ENCODE measurements at regions not wholly inside any gene's neighbourhood (a gene's known extent, or its start where the extent isn't known, plus 50 kb on each side); places are given as distances from the start of the nearest gene placed in this dataset.
"Not testable (repeated sequence)": the region's sequence is repeated elsewhere in the genome, so short reads cannot be mapped to it uniquely, and the experiment has no call there.

DNA sequence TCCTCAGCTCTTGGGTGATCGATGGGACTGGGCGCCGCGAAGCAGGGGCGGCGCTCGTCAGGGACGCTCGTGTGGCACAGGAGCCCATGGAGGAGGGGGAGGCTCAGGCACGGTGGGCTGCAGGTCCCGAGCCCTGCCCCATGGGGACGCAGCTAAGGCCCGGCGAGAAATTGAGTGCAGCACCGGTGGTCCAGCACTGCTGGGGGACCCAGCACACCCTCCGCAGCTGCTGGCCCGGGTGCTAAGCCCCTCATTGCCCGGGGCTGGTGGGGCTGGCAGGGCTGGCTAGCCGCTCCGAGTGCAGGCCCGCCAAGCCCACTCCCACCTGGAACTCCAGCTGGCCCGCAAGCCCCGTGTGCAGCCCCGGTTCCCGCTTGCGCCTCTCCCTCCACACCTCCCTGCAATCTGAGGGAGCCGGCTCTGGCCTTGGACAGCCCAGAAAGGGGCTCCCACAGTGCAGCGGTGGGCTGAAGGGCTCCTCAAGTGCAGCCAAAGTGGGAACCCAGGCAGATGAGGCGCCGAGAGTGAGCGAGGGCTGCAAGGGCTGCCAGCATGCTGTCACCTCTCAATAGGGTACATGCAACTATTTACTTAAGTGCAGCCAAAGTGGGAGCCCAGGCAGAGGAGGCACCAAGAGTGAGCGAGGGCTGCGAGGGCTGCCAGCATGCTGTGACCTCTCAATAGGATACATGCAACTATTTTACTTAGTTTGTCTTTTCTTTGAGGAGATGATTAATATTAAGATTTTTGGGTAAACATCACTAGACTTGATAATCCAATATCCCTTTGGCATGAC is 619.8 kb upstream of the IGFBP7 start:
- H3K9me3 ChIP-seq (ENCODE audit: control insufficient read depth, insufficient read depth, low read depth, low read length); H3K4me1 ChIP-seq (ENCODE audit: control insufficient read depth, insufficient read depth, low read length); CTCF ChIA-PET; POLR2A ChIA-PET; H3K27ac ChIP-seq (ENCODE audit: extremely low read depth, low read depth, low read length); H3K36me3 ChIP-seq (ENCODE audit: control insufficient read depth in 2 of 2, insufficient read depth in 1 of 2, low read length in 2 of 2); H3K4me3 ChIP-seq (ENCODE audit: low read depth, low read length): not testable (repeated sequence)

GRCh38 chr4:57726154-57726553 is 616.0 kb upstream of the IGFBP7 start:
- Histone ChIP-seq H3K4me3 (ENCODE audit: low read depth, low read length) (no peak overlapping the region), H3K27ac (ENCODE audit: extremely low read depth, low read depth, low read length) (no peak overlapping the region), H3K4me1 (ENCODE audit: control insufficient read depth, insufficient read depth, low read length) (no peaks in the 10 kb centered on the region), H3K9me3 (ENCODE audit: control insufficient read depth, insufficient read depth, low read depth, low read length) (no peaks in the 10 kb centered on the region), H3K36me3 (ENCODE audit: control insufficient read depth in 2 of 2, insufficient read depth in 1 of 2, low read length in 2 of 2) (no peaks in the 10 kb centered on the region)
- ChIA-PET CTCF (no interaction called here), POLR2A (no interaction called here)
- TF ChIP-seq ZNF148 (tag by site-specific recombination; IDR thresholded peaks at IDR 0.05; ENCODE audit: borderline replicate concordance) = no peak
- no peak for TF ChIP-seq SCRT1 (tag by site-specific recombination; IDR thresholded peaks at IDR 0.05; ENCODE audit: borderline replicate concordance)
- TF ChIP-seq ZBTB1 (tag by site-specific recombination; IDR thresholded peaks at IDR 0.05) = no peak
- no peak for TF ChIP-seq KLF9 (tag by site-specific recombination; IDR thresholded peaks at IDR 0.05; ENCODE audit: low read depth)
- TF ChIP-seq ZNF610 (tag by site-specific recombination; IDR thresholded peaks at IDR 0.05; ENCODE audit: borderline replicate concordance) = no peak
- no peak for TF ChIP-seq CTCF (tag by site-specific recombination; IDR thresholded peaks at IDR 0.05)
- TF ChIP-seq ZNF280D (tag by site-specific recombination; IDR thresholded peaks at IDR 0.05) = no peak
- no peak for TF ChIP-seq HIC1 (tag by site-specific recombination; IDR thresholded peaks at IDR 0.05)

DNA sequence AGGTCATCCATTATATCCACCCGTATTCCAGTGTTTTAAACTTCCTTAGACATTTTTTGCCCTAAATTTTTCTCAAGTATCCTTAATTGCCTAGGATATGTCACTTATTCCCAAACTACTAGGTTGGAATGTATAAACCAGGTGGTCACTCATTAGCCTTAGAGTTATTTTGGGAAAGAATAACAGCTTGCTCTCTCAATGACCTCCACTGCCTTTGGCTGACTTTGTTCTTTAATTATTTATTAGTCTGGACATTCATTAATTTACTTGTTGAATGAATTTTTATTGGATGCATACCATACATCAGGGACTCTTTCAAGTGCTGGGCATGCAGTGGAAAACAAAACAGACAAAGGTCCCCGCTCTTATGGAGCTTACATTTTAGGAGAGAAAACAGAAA is 609.3 kb upstream of the IGFBP7 start:
- Histone ChIP-seq H3K9me3 (ENCODE audit: control insufficient read depth, insufficient read depth, low read depth, low read length) (no peaks in the 10 kb centered on the region), H3K4me3 (ENCODE audit: low read depth, low read length) (no peak overlapping the region), H3K27ac (ENCODE audit: extremely low read depth, low read depth, low read length) (no peak overlapping the region), H3K4me1 (ENCODE audit: control insufficient read depth, insufficient read depth, low read length) (no peaks in the 10 kb centered on the region), H3K36me3 (ENCODE audit: control insufficient read depth in 2 of 2, insufficient read depth in 1 of 2, low read length in 2 of 2) (no peaks in the 10 kb centered on the region)
- POLR2A ChIA-PET = no interaction called here
- CTCF ChIA-PET = no interaction called here
- no peak for TF ChIP-seq ZNF555 (tag by site-specific recombination; conservative IDR thresholded peaks at IDR 0.05)
- TF ChIP-seq OSR2 (tag by site-specific recombination; IDR thresholded peaks at IDR 0.05) = no peak
- no peak for TF ChIP-seq INSM2 (tag by site-specific recombination; IDR thresholded peaks at IDR 0.05)
- no peak for TF ChIP-seq ZNF654 (tag by site-specific recombination; IDR thresholded peaks at IDR 0.05; ENCODE audit: low read depth)
- TF ChIP-seq ZNF660 (tag by site-specific recombination; IDR thresholded peaks at IDR 0.05) = no peak
- no peak for TF ChIP-seq ZNF112 (tag by site-specific recombination; IDR thresholded peaks at IDR 0.05)

- H3K9me3 ChIP-seq (ENCODE audit: control insufficient read depth, insufficient read depth, low read depth, low read length); CTCF ChIA-PET; POLR2A ChIA-PET: not testable (repeated sequence)
Measured at GRCh38 chr4:57714313-57714712, 604.1 kb upstream of the IGFBP7 start.

More at GRCh38 chr4:57714313-57714712, 604.1 kb upstream of the IGFBP7 start:
- H3K4me3 ChIP-seq (ENCODE audit: low read depth, low read length); H3K27ac ChIP-seq (ENCODE audit: extremely low read depth, low read depth, low read length); H3K36me3 ChIP-seq (ENCODE audit: control insufficient read depth in 2 of 2, insufficient read depth in 1 of 2, low read length in 2 of 2); H3K4me1 ChIP-seq (ENCODE audit: control insufficient read depth, insufficient read depth, low read length): not testable (repeated sequence)
